ENCODE measurements at regions not wholly inside any gene's neighbourhood (a gene's known extent, or its start where the extent isn't known, plus 50 kb on each side); places are given as distances from the start of the nearest gene placed in this dataset.

DNA sequence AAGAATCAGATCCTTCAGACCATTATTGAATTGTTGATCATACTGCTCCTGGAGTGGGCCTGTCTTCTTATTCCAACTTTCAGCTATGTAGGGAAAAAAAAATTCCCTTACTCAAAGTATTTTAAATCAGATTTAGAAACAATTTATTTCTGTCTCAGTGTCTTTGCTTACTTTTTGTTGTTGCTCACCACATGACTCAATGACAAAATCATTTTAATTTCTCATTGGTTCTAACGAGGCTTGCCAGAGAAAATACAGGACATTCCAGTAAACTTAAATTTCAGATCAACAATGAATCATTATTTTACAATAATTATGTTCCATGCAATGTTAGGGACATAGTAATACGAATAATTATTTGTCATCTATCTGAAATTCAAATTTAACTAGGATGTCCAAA is 748.5 kb upstream of the CBLB start:
- TF ChIP-seq POLR2A (IDR thresholded peaks at IDR 0.05) = no peak
- TF ChIP-seq, protein P1, sequence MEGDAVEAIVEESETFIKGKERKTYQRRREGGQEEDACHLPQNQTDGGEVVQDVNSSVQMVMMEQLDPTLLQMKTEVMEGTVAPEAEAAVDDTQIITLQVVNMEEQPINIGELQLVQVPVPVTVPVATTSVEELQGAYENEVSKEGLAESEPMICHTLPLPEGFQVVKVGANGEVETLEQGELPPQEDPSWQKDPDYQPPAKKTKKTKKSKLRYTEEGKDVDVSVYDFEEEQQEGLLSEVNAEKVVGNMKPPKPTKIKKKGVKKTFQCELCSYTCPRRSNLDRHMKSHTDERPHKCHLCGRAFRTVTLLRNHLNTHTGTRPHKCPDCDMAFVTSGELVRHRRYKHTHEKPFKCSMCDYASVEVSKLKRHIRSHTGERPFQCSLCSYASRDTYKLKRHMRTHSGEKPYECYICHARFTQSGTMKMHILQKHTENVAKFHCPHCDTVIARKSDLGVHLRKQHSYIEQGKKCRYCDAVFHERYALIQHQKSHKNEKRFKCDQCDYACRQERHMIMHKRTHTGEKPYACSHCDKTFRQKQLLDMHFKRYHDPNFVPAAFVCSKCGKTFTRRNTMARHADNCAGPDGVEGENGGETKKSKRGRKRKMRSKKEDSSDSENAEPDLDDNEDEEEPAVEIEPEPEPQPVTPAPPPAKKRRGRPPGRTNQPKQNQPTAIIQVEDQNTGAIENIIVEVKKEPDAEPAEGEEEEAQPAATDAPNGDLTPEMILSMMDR (IDR thresholded peaks at IDR 0.05 in 4 of 5, conservative IDR thresholded peaks at IDR 0.05 in 1 of 5) = no peak
